T-cell (primary cell): ENCODE measurements at regions not wholly inside any gene's neighbourhood (a gene's known extent, or its start where the extent isn't known, plus 50 kb on each side); places are given as distances from the start of the nearest gene placed in this dataset.

Source experiments
- ATAC-seq, 4 experiments: fragments of 200-7000 bp in 3 of 4; fragments of 150-1000 bp in 1 of 4; cut with Tn5 transposase; replicated peaks in 1 of 4; 1 replicate in 3 of 4; 2 replicates in 1 of 4; pipeline ENCODE4 v1.10.0; 2021; ENCODE audit warnings: moderate library complexity in 3 of 4, mild to moderate bottlenecking in 2 of 4, moderate number of reproducible peaks in 1 of 4
- CTCF ChIA-PET, 2 donors: fragments of 300-600 bp; sonication (Branson Sonifier 250); formaldehyde crosslinking; loops; one replicate each; lab custom pipeline; 2022; ENCODE audit warnings: antibody characterized with exemption in 2 of 2; lab: Charles Lee
- POLR2A ChIA-PET, 2 donors: fragments of 300-600 bp; sonication (Branson Sonifier 250); formaldehyde crosslinking; loops; one replicate each; lab custom pipeline; 2022; ENCODE audit warnings: antibody characterized with exemption in 2 of 2; lab: Charles Lee
- DNase-seq, 35 experiments: peaks; one replicate each; pipeline versions ENCODE4 v3.0.0 to v3.0.0-alpha.2; 2013 to 2023
- H3K27ac ChIP-seq: one replicate; pipeline ENCODE4 v1.5.1; 2013; ENCODE audit warnings: low read length
- H3K27me3 ChIP-seq, 2 experiments: replicated peaks in 1 of 2; 1 replicate in 1 of 2; 2 replicates in 1 of 2; pipeline versions ENCODE4 v1.6.1 to v1.7.0; 2013; ENCODE audit warnings: low read length in 1 of 2, mixed read lengths in 1 of 2; ENCODE audit not compliant: control insufficient read depth in 2 of 2, insufficient read depth in 2 of 2; ENCODE audit errors: extremely low read depth in 1 of 2
- H3K36me3 ChIP-seq, 2 donors: 1 replicate in 1 of 2; 2 replicates in 1 of 2; pipeline versions ENCODE4 v1.6.1 to v1.7.0; 2013; ENCODE audit warnings: low read length in 1 of 2; ENCODE audit not compliant: control insufficient read depth in 2 of 2, insufficient read depth in 1 of 2; ENCODE audit errors: extremely low read depth in 1 of 2
- H3K4me1 ChIP-seq, 2 experiments: 1 replicate in 1 of 2; 2 replicates in 1 of 2; pipeline versions ENCODE4 v1.6.1 to v1.7.0; 2013; ENCODE audit warnings: low read length in 2 of 2, mixed read lengths in 1 of 2; ENCODE audit not compliant: insufficient read depth in 2 of 2, control insufficient read depth in 1 of 2; ENCODE audit errors: extremely low read depth in 1 of 2
- H3K4me3 ChIP-seq, 2 donors: 1 replicate in 1 of 2; 2 replicates in 1 of 2; pipeline versions ENCODE4 v1.5.1 to v1.7.0; 2013; ENCODE audit warnings: mild to moderate bottlenecking in 2 of 2, low read length in 1 of 2, moderate library complexity in 1 of 2; ENCODE audit not compliant: control insufficient read depth in 1 of 2; ENCODE audit errors: extremely low read depth in 1 of 2
- H3K9me3 ChIP-seq: 2 replicates; pipeline ENCODE4 v1.7.0; 2013
- H3K27ac Mint-ChIP-seq, 2 donors: one replicate each; pipeline ENCODE4 v1.8.0; 2020 to 2021; ENCODE audit warnings: mild to moderate bottlenecking in 2 of 2, mixed read lengths in 2 of 2
- H3K27me3 Mint-ChIP-seq, 2 donors: one replicate each; pipeline ENCODE4 v1.8.0; 2021 to 2022; ENCODE audit warnings: mixed read lengths in 2 of 2
- H3K36me3 Mint-ChIP-seq: one replicate; pipeline ENCODE4 v1.8.0; 2021; ENCODE audit warnings: mixed read lengths
- H3K4me1 Mint-ChIP-seq, 3 donors: one replicate each; pipeline ENCODE4 v1.8.0; 2020 to 2022; ENCODE audit warnings: mixed read lengths in 3 of 3, mild to moderate bottlenecking in 1 of 3
- H3K4me3 Mint-ChIP-seq, 3 donors: one replicate each; pipeline ENCODE4 v1.8.0; 2020 to 2022; ENCODE audit warnings: mild to moderate bottlenecking in 3 of 3, mixed read lengths in 3 of 3, moderate library complexity in 3 of 3
- H3K9me3 Mint-ChIP-seq, 3 donors: one replicate each; pipeline ENCODE4 v1.8.0; 2020 to 2022; ENCODE audit warnings: mixed read lengths in 3 of 3
- WGBS: methylation state at CpG from one replicate; pipeline ENCODE4 v1.1.5; 2013; ENCODE audit warnings: missing lambda C conversion rate; ENCODE audit not compliant: insufficient coverage; 5-methylcytosine and 5-hydroxymethylcytosine counted together

DNA sequence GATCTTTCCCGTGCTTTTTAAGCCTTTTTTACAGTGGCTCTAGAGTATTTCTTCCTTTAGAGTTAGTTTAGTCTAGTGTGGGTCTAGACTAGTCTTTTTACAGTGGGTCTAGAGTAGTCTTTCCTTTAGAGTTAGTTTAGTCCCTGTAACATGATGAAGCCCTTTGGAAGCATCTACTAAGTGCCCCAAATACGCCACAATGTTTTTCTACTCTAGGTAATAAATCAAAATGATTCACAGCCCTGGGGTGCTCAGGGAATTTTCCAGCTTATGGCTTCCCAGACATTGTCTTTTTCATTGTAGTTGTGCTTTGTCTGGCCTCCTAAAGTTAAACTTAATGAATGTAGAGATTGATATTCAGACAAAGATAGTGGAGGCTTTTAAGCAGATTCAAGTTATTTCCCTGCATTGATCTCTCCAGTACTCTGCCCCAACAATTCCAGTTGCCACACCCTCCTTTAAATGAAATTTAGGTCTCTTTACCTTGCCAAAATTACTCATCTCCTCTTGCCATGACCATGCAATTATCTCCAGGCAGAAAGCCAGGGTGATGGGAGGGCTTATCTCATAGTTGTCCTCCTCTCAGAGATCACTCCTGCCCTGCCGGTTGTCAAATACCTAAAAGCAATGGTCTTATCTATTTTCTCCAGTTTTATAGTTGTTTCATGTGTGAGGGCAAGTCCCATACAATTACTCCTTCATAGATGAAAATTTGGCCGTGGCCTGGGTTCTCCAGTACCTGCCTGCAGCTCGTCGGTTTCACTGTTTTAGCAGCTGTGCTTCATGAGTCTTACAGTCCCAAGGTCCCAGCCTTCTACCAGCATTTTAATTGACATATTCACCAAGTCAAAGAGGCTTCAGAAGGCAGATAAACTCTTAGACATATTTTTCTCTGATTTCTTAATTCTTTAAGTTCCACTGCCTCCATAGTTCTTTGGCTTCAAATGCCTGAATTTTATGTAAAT, 794.0 kb upstream of the COX7C start:
- peaks cover 0 to 2% (median 0%) of the 10 kb centered on the region in 3 donors for H3K9me3 Mint-ChIP-seq
- no peak for DNase-seq
- Histone ChIP-seq H3K4me3 (no peak overlapping the region), H3K27ac (no peak overlapping the region), H3K27me3 (no peaks in the 10 kb centered on the region), H3K4me1 (no peaks in the 10 kb centered on the region), H3K9me3 (no peaks in the 10 kb centered on the region), H3K36me3 (no peaks in the 10 kb centered on the region)
- ChIA-PET POLR2A (no interaction called here), CTCF (no interaction called here)
- no peak overlapping the region for H3K4me3 Mint-ChIP-seq
- no CpG with 5 or more reads among the region's 6 CpGs for WGBS
- no peak overlapping the region for H3K27ac Mint-ChIP-seq
- no peaks in the 10 kb centered on the region for H3K36me3 Mint-ChIP-seq
- no peaks in the 10 kb centered on the region for H3K27me3 Mint-ChIP-seq
- no peaks in the 10 kb centered on the region for H3K4me1 Mint-ChIP-seq
- ATAC-seq: no peak

- 78% methylated on average over 1 of the region's 5 CpGs for WGBS
- POLR2A ChIA-PET: no interaction called here
These were observed 779.0 kb upstream of the COX7C start for GRCh38 chr5:85838781-85839180.

GRCh38 chr5:85841653-85842052, 776.1 kb upstream of the COX7C start:
- no peak overlapping the region for H3K4me3 ChIP-seq
- CTCF ChIA-PET: no interaction called here
- no peak for ATAC-seq
- no peak overlapping the region for H3K27ac ChIP-seq
- H3K36me3 ChIP-seq: no peaks in the 10 kb centered on the region
- WGBS: no CpG with 5 or more reads among the region's 2 CpGs
- POLR2A ChIA-PET: no interaction called here
- Mint-ChIP-seq H3K36me3 (no peaks in the 10 kb centered on the region), H3K4me1 (no peaks in the 10 kb centered on the region), H3K27ac (no peak overlapping the region), H3K4me3 (no peak overlapping the region), H3K27me3 (no peaks in the 10 kb centered on the region), H3K9me3 (peaks cover 0 to 2% (median 0%) of the 10 kb centered on the region in 3 donors)
- H3K4me1 ChIP-seq: no peaks in the 10 kb centered on the region
- DNase-seq: no peak
- H3K9me3 ChIP-seq: no peaks in the 10 kb centered on the region
- no peaks in the 10 kb centered on the region for H3K27me3 ChIP-seq

More at GRCh38 chr5:85838781-85839180, 779.0 kb upstream of the COX7C start:
- no peaks in the 10 kb centered on the region for H3K4me1 ChIP-seq
- H3K4me3 ChIP-seq: no peak overlapping the region
- CTCF ChIA-PET: no interaction called here
- no peaks in the 10 kb centered on the region for H3K36me3 ChIP-seq
- DNase-seq (no peak), ATAC-seq (no peak)
- no peaks in the 10 kb centered on the region for H3K36me3 Mint-ChIP-seq
- no peaks in the 10 kb centered on the region for H3K4me1 Mint-ChIP-seq
- no peak overlapping the region for H3K27ac Mint-ChIP-seq
- H3K4me3 Mint-ChIP-seq: no peak overlapping the region
- no peaks in the 10 kb centered on the region for H3K9me3 Mint-ChIP-seq
- no peaks in the 10 kb centered on the region for H3K27me3 Mint-ChIP-seq
- H3K9me3 ChIP-seq: no peaks in the 10 kb centered on the region
- no peaks in the 10 kb centered on the region for H3K27me3 ChIP-seq
- H3K27ac ChIP-seq: no peak overlapping the region

DNA sequence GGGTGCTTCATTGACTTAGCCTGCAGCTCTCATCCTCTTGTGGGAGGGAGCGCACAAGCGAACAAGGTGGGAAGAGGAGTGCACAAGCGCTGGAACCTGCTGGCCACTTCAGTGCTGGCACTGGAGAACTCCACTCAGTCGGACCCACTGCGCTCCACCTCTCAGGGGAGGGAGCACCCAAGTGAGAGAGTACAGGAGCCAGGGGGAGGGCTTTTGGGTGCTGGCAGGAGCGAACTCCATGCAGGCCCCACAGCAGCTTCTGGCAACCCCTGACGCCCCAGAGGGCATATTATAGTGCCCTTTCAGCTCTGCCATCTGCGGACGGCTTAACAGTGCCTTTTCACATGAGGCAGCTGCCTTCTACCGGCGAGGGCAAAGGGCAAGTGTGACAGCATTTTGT, 774.2 kb upstream of the COX7C start:
- H3K4me3 ChIP-seq: no peak overlapping the region
- Mint-ChIP-seq H3K9me3 (peaks cover 2 to 4% (median 3%) of the 10 kb centered on the region in 3 donors), H3K27me3 (no peaks in the 10 kb centered on the region), H3K4me1 (no peaks in the 10 kb centered on the region), H3K27ac (no peak overlapping the region), H3K4me3 (no peak overlapping the region), H3K36me3 (no peaks in the 10 kb centered on the region)
- H3K27ac ChIP-seq: no peak overlapping the region
- POLR2A ChIA-PET: no interaction called here
- WGBS: 87% methylated on average over 9 of the region's 11 CpGs
- CTCF ChIA-PET: no interaction called here
- DNase-seq (no peak), ATAC-seq (no peak)
- H3K36me3 ChIP-seq: no peaks in the 10 kb centered on the region
- H3K4me1 ChIP-seq: no peaks in the 10 kb centered on the region
- no peaks in the 10 kb centered on the region for H3K9me3 ChIP-seq
- H3K27me3 ChIP-seq: no peaks in the 10 kb centered on the region

DNA sequence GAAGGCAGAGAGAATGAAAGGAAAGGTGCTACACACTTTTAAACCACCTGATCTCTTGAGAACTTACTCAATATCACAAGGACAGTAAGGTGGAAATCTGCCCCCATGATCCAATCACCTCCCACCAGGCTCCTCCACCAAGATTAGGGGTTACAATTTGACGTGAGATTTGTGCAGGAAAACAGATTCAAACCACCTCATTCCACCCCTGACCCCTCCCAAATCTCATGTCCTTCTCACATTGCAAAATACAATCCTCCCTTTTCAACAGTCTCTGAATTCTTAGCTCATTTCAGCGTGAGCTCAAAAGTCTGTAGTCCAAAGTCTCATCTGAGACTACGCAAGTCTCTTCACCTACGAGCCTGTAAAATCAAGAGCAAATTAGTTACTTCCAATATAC, 768.3 kb upstream of the COX7C start:
- no peak overlapping the region for H3K27ac Mint-ChIP-seq
- WGBS: 56% methylated on average over 4 of the region's 4 CpGs
- no peak overlapping the region for H3K4me3 Mint-ChIP-seq
- Histone ChIP-seq H3K4me1 (no peaks in the 10 kb centered on the region), H3K27ac (no peak overlapping the region), H3K27me3 (no peaks in the 10 kb centered on the region), H3K4me3 (no peak overlapping the region), H3K36me3 (no peaks in the 10 kb centered on the region), H3K9me3 (no peaks in the 10 kb centered on the region)
- no peak for DNase-seq
- H3K36me3 Mint-ChIP-seq: no peaks in the 10 kb centered on the region
- H3K27me3 Mint-ChIP-seq: no peaks in the 10 kb centered on the region
- no peak for ATAC-seq
- CTCF ChIA-PET: interaction anchor here in 1 of 2 donors (0.6 kb wide), 1 partner anchor 58 kb away, joined by 3 read pairs; no protein-coding TSS in a partner anchor
- POLR2A ChIA-PET: no interaction called here
- H3K9me3 Mint-ChIP-seq: peaks cover 4 to 16% (median 7%) of the 10 kb centered on the region in 3 donors
- no peaks in the 10 kb centered on the region for H3K4me1 Mint-ChIP-seq

DNA sequence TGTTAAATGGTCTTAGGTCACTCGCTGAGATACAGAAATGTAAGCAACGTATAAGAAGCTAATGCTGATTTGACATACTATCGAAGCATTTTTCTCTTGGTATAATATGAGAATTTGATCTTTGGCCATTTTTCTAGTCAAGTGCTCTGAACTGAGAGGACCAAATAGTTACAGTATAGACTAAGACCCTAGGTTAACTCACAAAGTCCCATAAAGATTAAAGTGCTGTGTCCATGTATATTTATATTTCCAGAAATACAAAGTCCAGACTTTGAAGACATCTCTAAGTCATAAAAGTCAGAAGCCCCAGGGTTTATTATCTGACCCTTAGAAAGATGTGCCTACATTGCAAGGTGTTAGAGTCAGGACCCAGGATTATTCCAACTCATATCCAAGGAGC, 752.4 kb upstream of the COX7C start:
- Mint-ChIP-seq H3K9me3 (peaks cover 0 to 17% (median 3%) of the 10 kb centered on the region in 3 donors), H3K36me3 (no peaks in the 10 kb centered on the region), H3K27me3 (no peaks in the 10 kb centered on the region), H3K27ac (no peak overlapping the region), H3K4me1 (no peaks in the 10 kb centered on the region), H3K4me3 (no peak overlapping the region)
- Histone ChIP-seq H3K4me3 (no peak overlapping the region), H3K27ac (no peak overlapping the region), H3K36me3 (no peaks in the 10 kb centered on the region), H3K4me1 (no peaks in the 10 kb centered on the region), H3K9me3 (no peaks in the 10 kb centered on the region), H3K27me3 (no peaks in the 10 kb centered on the region)
- WGBS: 83% methylated on average over 1 of the region's 3 CpGs
- DNase-seq (no peak), ATAC-seq (no peak)
- POLR2A ChIA-PET: no interaction called here
- CTCF ChIA-PET: no interaction called here
